ENCODE measurements at regions not wholly inside any gene's neighbourhood (a gene's known extent, or its start where the extent isn't known, plus 50 kb on each side); places are given as distances from the start of the nearest gene placed in this dataset.

DNA sequence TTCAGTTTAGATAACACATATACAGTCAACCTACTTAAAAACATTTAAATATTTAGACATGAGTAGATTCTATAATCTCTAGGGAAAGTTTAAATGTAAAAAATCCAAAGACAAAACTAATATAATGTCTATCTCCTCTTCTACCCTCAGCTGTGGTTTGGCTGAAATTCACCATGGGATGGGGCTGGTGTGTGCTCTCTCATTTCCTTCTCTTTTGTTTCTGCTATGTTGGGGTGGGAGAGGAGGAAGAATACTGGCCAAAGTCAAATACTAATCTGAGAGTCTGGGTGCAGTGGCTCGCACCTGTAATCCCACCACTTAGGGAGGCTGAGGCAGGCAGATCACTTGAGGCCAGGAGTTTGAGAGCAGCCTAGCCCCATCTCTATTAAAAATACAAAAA, 1673.9 kb upstream of the SEL1L start:
- Histone ChIP-seq H3K36me3 (no peaks in the 10 kb centered on the region), H3K4me3 (replicated peaks in 1 of 3) (no peak overlapping the region), H3K4me1 (no peaks in the 10 kb centered on the region), H3K27me3 (no peaks in the 10 kb centered on the region), H3K9me3 (no peaks in the 10 kb centered on the region), H3K27ac (no peak overlapping the region)
- no peak for TF ChIP-seq CTCF (IDR thresholded peaks at IDR 0.05)
- TF ChIP-seq POLR2A (IDR thresholded peaks at IDR 0.05): no peak
- no peak for DNase-seq
- intact Hi-C loops (cut with DNase I): no loop called here
- 72 to 100% methylated on average over 1 of the region's 1 CpG for WGBS, 2 donors

- Histone ChIP-seq H3K27ac (no peak overlapping the region), H3K27me3 (no peaks in the 10 kb centered on the region), H3K36me3 (no peaks in the 10 kb centered on the region), H3K9me3 (no peaks in the 10 kb centered on the region), H3K4me1 (no peaks in the 10 kb centered on the region), H3K4me3 (replicated peaks in 1 of 3) (no peak overlapping the region)
- DNase-seq: no peak
- 88 to 96% methylated on average over 1 of the region's 1 CpG for WGBS, 2 donors
- intact Hi-C loops (cut with DNase I): no loop called here
- no peak for TF ChIP-seq POLR2A (IDR thresholded peaks at IDR 0.05)
- TF ChIP-seq CTCF (IDR thresholded peaks at IDR 0.05): no peak
Observed at GRCh38 chr14:83208341-83208740, 1674.7 kb upstream of the SEL1L start.

DNA sequence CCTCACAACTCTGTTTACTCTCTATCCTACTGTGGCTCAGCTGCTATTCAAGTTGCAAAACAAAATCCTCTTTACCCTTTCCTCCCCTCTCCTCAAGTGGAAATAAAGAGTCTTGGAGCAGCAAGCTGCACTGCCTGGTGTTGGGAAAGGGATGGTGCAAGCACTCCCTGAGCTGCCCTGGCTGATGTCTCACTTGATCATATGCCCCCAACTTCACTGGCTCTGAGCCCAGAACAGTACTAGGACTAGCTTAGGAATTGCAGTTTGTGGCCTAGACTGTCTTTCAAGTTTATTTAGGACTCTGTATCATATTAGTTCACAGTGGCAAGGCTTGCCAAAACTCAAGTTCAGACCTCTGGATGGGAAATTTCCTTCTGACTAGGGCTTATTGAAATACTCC, 1683.8 kb upstream of the SEL1L start:
- peak; percentile 15 to 22 for DNase-seq
- TF ChIP-seq CTCF (IDR thresholded peaks at IDR 0.05) (no peak), POLR2A (IDR thresholded peaks at IDR 0.05) (no peak)
- H3K27ac ChIP-seq: no peak overlapping the region

DNA sequence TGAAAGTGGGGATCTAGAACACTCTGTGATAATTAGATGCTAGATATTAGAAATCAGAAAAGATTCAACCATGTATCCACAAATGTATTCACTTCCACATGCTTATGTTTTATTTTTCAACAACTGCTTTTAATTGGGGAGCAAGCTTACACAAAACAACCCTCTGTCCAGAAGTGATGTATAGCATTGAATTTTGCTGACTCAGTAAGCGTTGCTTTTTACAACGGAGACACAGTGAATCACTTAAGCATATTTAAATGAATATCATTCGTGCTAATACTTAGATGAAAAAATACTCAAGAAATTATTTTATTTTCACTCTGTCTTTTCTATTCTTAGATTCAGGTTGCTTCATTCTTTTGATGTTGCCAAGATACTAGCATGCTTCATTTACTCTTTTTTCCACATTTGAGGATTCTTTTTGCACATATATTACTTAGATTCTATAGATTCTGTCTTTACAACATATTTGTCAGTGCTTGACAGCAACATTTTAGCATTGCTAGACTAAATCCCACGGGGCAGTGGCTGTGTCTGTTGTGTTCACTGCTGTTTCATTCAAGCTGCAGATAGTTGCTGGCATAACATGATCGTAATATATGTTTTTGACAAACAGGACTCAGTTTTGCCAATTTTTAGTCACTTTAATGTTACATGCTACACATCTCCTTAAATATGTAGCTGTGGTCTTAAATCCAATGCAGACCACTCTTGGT, 1714.4 kb upstream of the SEL1L start:
- H3K27ac ChIP-seq: no peak overlapping the region
- WGBS, 2 donors: 80 to 84% methylated on average over 5 of the region's 5 CpGs
- intact Hi-C loops (cut with DNase I): no loop called here
- DNase-seq: no peak
- H3K4me1 ChIP-seq: no peaks in the 10 kb centered on the region
- no peak overlapping the region for H3K4me3 ChIP-seq (replicated peaks in 1 of 3)
- no peaks in the 10 kb centered on the region for H3K27me3 ChIP-seq
- TF ChIP-seq POLR2A (IDR thresholded peaks at IDR 0.05) (no peak), CTCF (IDR thresholded peaks at IDR 0.05) (no peak)
- H3K36me3 ChIP-seq: no peaks in the 10 kb centered on the region
- no peaks in the 10 kb centered on the region for H3K9me3 ChIP-seq

More for the DNA sequence above, 1683.8 kb upstream of the SEL1L start:
- Histone ChIP-seq H3K4me1 (no peaks in the 10 kb centered on the region), H3K36me3 (no peaks in the 10 kb centered on the region), H3K9me3 (no peaks in the 10 kb centered on the region), H3K4me3 (replicated peaks in 1 of 3) (no peak overlapping the region), H3K27me3 (no peaks in the 10 kb centered on the region)
- intact Hi-C loops (cut with DNase I): no loop called here

- Histone ChIP-seq H3K27me3 (no peaks in the 10 kb centered on the region), H3K36me3 (no peaks in the 10 kb centered on the region), H3K4me1 (no peaks in the 10 kb centered on the region), H3K4me3 (replicated peaks in 1 of 3) (no peak overlapping the region), H3K27ac (no peak overlapping the region), H3K9me3 (no peaks in the 10 kb centered on the region)
- TF ChIP-seq CTCF (IDR thresholded peaks at IDR 0.05): no peak
- TF ChIP-seq POLR2A (IDR thresholded peaks at IDR 0.05): no peak
- 89% methylated on average over 2 of the region's 2 CpGs for WGBS, 2 donors
- DNase-seq: no peak
- intact Hi-C loops (cut with DNase I): no loop called here
Observed at GRCh38 chr14:83251402-83251801, 1717.7 kb upstream of the SEL1L start.
